ENCODE measurements at regions not wholly inside any gene's neighbourhood (a gene's known extent, or its start where the extent isn't known, plus 50 kb on each side); places are given as distances from the start of the nearest gene placed in this dataset.

- no peaks in the 10 kb centered on the region for H3K27me3 Mint-ChIP-seq (ENCODE audit: unreplicated experiment)
- H3K27ac Mint-ChIP-seq (ENCODE audit: unreplicated experiment): no peak overlapping the region
- DNase-seq (ENCODE audit: low spot score): no peak
- no peak overlapping the region for H3K4me3 Mint-ChIP-seq (ENCODE audit: unreplicated experiment)
- H3K4me1 Mint-ChIP-seq (ENCODE audit: unreplicated experiment): no peaks in the 10 kb centered on the region
- TF ChIP-seq, protein P1, sequence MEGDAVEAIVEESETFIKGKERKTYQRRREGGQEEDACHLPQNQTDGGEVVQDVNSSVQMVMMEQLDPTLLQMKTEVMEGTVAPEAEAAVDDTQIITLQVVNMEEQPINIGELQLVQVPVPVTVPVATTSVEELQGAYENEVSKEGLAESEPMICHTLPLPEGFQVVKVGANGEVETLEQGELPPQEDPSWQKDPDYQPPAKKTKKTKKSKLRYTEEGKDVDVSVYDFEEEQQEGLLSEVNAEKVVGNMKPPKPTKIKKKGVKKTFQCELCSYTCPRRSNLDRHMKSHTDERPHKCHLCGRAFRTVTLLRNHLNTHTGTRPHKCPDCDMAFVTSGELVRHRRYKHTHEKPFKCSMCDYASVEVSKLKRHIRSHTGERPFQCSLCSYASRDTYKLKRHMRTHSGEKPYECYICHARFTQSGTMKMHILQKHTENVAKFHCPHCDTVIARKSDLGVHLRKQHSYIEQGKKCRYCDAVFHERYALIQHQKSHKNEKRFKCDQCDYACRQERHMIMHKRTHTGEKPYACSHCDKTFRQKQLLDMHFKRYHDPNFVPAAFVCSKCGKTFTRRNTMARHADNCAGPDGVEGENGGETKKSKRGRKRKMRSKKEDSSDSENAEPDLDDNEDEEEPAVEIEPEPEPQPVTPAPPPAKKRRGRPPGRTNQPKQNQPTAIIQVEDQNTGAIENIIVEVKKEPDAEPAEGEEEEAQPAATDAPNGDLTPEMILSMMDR (IDR thresholded peaks at IDR 0.05; ENCODE audit: unreplicated experiment): no peak
- no peaks in the 10 kb centered on the region for H3K9me3 Mint-ChIP-seq (ENCODE audit: unreplicated experiment)
- no peaks in the 10 kb centered on the region for H3K36me3 Mint-ChIP-seq (ENCODE audit: low read depth, unreplicated experiment)
These were observed 64.2 kb upstream of the DCC start for GRCh38 chr18:52275817-52276216.

DNA sequence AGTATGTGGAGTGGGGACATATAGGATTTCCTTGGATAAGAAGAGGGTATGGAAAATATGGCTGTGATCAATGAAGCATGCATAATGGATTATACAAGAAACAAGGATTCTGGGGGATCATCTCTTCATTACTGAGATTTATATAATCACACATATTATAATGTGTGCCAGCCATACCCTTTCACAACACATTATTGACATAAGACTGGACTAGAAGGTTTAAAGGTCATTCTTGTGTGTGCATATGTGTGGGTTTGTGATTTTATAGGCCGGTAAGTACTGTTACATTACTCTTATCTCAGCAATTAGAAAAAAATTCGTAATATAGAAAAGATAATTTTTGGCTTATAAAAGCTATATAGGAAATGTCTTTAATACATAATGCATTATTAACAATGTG lies 62.2 kb upstream of the DCC start:
- TF ChIP-seq, protein P1 (IDR thresholded peaks at IDR 0.05; ENCODE audit: unreplicated experiment): no peak
- Mint-ChIP-seq H3K4me1 (ENCODE audit: unreplicated experiment) (no peaks in the 10 kb centered on the region), H3K4me3 (ENCODE audit: unreplicated experiment) (no peak overlapping the region), H3K36me3 (ENCODE audit: low read depth, unreplicated experiment) (no peaks in the 10 kb centered on the region), H3K27ac (ENCODE audit: unreplicated experiment) (no peak overlapping the region), H3K9me3 (ENCODE audit: unreplicated experiment) (no peaks in the 10 kb centered on the region), H3K27me3 (ENCODE audit: unreplicated experiment) (no peaks in the 10 kb centered on the region)
- DNase-seq (ENCODE audit: low spot score): no peak

DNA sequence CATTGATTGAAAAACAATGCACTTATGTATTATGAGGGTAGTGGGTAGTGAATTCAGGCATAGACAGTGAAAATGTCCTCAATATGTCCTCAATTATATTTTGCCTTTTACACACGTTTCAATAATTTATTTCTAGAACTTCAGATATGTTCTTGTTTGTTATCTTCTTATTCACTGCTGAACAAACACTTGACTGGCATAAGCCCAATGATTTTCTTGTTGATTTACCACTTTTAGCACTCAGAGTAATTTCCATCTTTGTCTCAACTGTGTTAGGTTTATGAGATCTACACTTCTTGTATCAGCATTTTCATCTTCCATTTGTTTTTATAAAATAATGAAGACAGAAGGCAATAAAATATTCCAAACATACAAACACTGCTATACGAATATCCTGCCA lies 61.8 kb upstream of the DCC start:
- no peak overlapping the region for H3K27ac Mint-ChIP-seq (ENCODE audit: unreplicated experiment)
- H3K4me1 Mint-ChIP-seq (ENCODE audit: unreplicated experiment): no peaks in the 10 kb centered on the region
- no peaks in the 10 kb centered on the region for H3K36me3 Mint-ChIP-seq (ENCODE audit: low read depth, unreplicated experiment)
- H3K27me3 Mint-ChIP-seq (ENCODE audit: unreplicated experiment): no peaks in the 10 kb centered on the region
- DNase-seq (ENCODE audit: low spot score): no peak
- TF ChIP-seq, protein P1 (IDR thresholded peaks at IDR 0.05; ENCODE audit: unreplicated experiment): no peak
- H3K4me3 Mint-ChIP-seq (ENCODE audit: unreplicated experiment): no peak overlapping the region
- no peaks in the 10 kb centered on the region for H3K9me3 Mint-ChIP-seq (ENCODE audit: unreplicated experiment)

DNA sequence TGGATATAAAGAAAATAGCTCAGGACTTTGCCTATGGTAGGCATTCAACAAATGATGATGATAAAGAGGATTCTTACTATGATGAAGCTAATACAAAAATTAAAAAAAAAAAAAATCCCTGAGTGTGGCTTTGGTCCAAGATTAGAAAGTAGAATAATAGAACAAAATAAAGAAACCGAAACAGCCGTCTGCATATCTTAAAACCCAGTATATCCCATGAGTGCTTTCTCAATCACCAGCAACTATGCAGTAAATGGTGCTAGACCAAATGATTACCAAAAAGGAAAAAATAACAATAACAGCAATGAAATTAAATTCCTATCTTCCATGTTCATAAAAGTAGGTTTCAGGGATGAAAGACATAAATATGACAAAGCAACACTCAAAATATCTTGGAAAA lies 59.3 kb upstream of the DCC start:
- no peaks in the 10 kb centered on the region for H3K9me3 Mint-ChIP-seq (ENCODE audit: unreplicated experiment)

DNA sequence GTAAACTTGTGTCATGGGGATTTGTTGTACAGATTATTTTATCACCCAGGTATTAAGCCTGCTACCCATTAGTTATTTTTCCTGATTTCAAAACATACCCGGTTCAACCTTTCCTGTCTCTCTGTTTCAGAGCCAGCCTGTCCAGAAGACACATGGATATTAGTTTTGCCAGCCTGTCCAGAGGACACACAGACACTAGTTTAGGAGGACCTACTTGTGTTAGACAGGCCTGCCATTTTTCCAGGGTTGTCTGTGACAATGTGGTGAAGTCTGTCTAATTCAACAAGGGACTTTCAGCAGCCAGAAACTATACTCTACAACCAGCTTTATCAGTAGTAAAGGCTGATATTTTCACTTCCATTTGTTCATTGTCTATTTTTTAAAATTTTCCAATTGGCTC lies 56.1 kb upstream of the DCC start:
- Mint-ChIP-seq H3K27ac (ENCODE audit: unreplicated experiment) (no peak overlapping the region), H3K27me3 (ENCODE audit: unreplicated experiment) (no peaks in the 10 kb centered on the region), H3K4me1 (ENCODE audit: unreplicated experiment) (no peaks in the 10 kb centered on the region), H3K4me3 (ENCODE audit: unreplicated experiment) (no peak overlapping the region), H3K9me3 (ENCODE audit: unreplicated experiment) (no peaks in the 10 kb centered on the region), H3K36me3 (ENCODE audit: low read depth, unreplicated experiment) (no peaks in the 10 kb centered on the region)
- DNase-seq (ENCODE audit: low spot score): no peak
- TF ChIP-seq, protein P1 (IDR thresholded peaks at IDR 0.05; ENCODE audit: unreplicated experiment): no peak

More for the DNA sequence above, 59.3 kb upstream of the DCC start:
- TF ChIP-seq, protein P1 (IDR thresholded peaks at IDR 0.05; ENCODE audit: unreplicated experiment): no peak
- Mint-ChIP-seq H3K4me1 (ENCODE audit: unreplicated experiment) (no peaks in the 10 kb centered on the region), H3K36me3 (ENCODE audit: low read depth, unreplicated experiment) (no peaks in the 10 kb centered on the region), H3K27ac (ENCODE audit: unreplicated experiment) (no peak overlapping the region), H3K4me3 (ENCODE audit: unreplicated experiment) (no peak overlapping the region), H3K27me3 (ENCODE audit: unreplicated experiment) (no peaks in the 10 kb centered on the region)
- DNase-seq (ENCODE audit: low spot score): no peak

Data from endothelial cell (in vitro differentiated cells).